HG02571 (cell line): ENCODE measurements at regions not wholly inside any gene's neighbourhood (a gene's known extent, or its start where the extent isn't known, plus 50 kb on each side); places are given as distances from the start of the nearest gene placed in this dataset.

ENCODE experiments used
- ATAC-seq: cut with Tn5 transposase; IDR thresholded peaks from one replicate; pipeline ENCODE4 v1.9.1; 2021; ENCODE audit warnings: mild to moderate bottlenecking, moderate library complexity; ENCODE audit not compliant: unreplicated experiment

GRCh38 chr3:193978030-193978429, 157.9 kb upstream of the HES1 start:
- no peak for ATAC-seq

- ATAC-seq = no peak
Measured at GRCh38 chr3:193978486-193978885, 157.5 kb upstream of the HES1 start.

GRCh38 chr3:193980326-193980725, 155.6 kb upstream of the HES1 start:
- no peak for ATAC-seq

GRCh38 chr3:193980905-193981304, 155.0 kb upstream of the HES1 start:
- no peak for ATAC-seq

GRCh38 chr3:193981504-193981903, 154.4 kb upstream of the HES1 start:
- no peak for ATAC-seq

GRCh38 chr3:193982258-193982659, 153.7 kb upstream of the HES1 start:
- ATAC-seq = no peak

- ATAC-seq = no peak
Measured at GRCh38 chr3:193983846-193984818, 151.8 kb upstream of the HES1 start.

GRCh38 chr3:193984876-193985275, 151.1 kb upstream of the HES1 start:
- no peak for ATAC-seq

GRCh38 chr3:193987186-193987585, 148.8 kb upstream of the HES1 start:
- no peak for ATAC-seq

GRCh38 chr3:193989186-193989585, 146.8 kb upstream of the HES1 start:
- ATAC-seq = no peak

GRCh38 chr3:193991666-193992424, 144.1 kb upstream of the HES1 start:
- no peak for ATAC-seq

- ATAC-seq = no peak
Measured at GRCh38 chr3:193992425-193993037, 143.4 kb upstream of the HES1 start.

GRCh38 chr3:193996221-193996620, 139.7 kb upstream of the HES1 start:
- no peak for ATAC-seq

- ATAC-seq = no peak
Measured at GRCh38 chr3:193996641-193997089, 139.3 kb upstream of the HES1 start.

- no peak for ATAC-seq
Measured at GRCh38 chr3:193997228-193998122, 138.5 kb upstream of the HES1 start.

GRCh38 chr3:193998123-193998448, 137.9 kb upstream of the HES1 start:
- no peak for ATAC-seq

GRCh38 chr3:193998628-193999195, 137.2 kb upstream of the HES1 start:
- no peak for ATAC-seq

GRCh38 chr3:194000100-194000499, 135.8 kb upstream of the HES1 start:
- ATAC-seq = no peak

GRCh38 chr3:194000712-194001111, 135.2 kb upstream of the HES1 start:
- ATAC-seq = no peak
